Middle frontal gyrus (tissue), 1 donor: ENCODE measurements at regions not wholly inside any gene's neighbourhood (a gene's known extent, or its start where the extent isn't known, plus 50 kb on each side); places are given as distances from the start of the nearest gene placed in this dataset.
"Not testable (repeated sequence)": the region's sequence is repeated elsewhere in the genome, so short reads cannot be mapped to it uniquely, and the experiment has no call there.

ENCODE experiments used
- DNase-seq: peaks from one replicate; pipeline ENCODE4 v3.0.0-alpha.2; 2015; ENCODE audit warnings: low spot score; ENCODE audit errors: extremely low spot score

- DNase-seq, result no peak
Measured at GRCh38 chr18:71252351-71252865, 963.6 kb downstream of the SOCS6 start.

- DNase-seq, result no peak
Measured at GRCh38 chr18:71250191-71250590, 961.3 kb downstream of the SOCS6 start.

- no peak for DNase-seq
Measured at GRCh38 chr18:71249791-71250190, 960.9 kb downstream of the SOCS6 start.

GRCh38 chr18:71242981-71243380, 954.1 kb downstream of the SOCS6 start:
- no peak for DNase-seq

- no peak for DNase-seq
Measured at GRCh38 chr18:71238974-71239624, 950.3 kb downstream of the SOCS6 start.

GRCh38 chr18:71237641-71238040, 948.8 kb downstream of the SOCS6 start:
- DNase-seq, result no peak

- no peak for DNase-seq
Measured at GRCh38 chr18:71233177-71233576, 944.3 kb downstream of the SOCS6 start.

- DNase-seq, result no peak
Measured at GRCh38 chr18:71223486-71223885, 934.6 kb downstream of the SOCS6 start.

- DNase-seq, result no peak
Measured at GRCh38 chr18:71221405-71221804, 932.6 kb downstream of the SOCS6 start.

- DNase-seq, result not testable (repeated sequence)
Measured at GRCh38 chr18:71212739-71213138, 923.9 kb downstream of the SOCS6 start.

GRCh38 chr18:71212222-71212621, 923.4 kb downstream of the SOCS6 start:
- no peak for DNase-seq

- DNase-seq, result no peak
Measured at GRCh38 chr18:71209944-71210343, 921.1 kb downstream of the SOCS6 start.

- DNase-seq, result no peak
Measured at GRCh38 chr18:71194438-71194837, 905.6 kb downstream of the SOCS6 start.

- DNase-seq, result no peak
Measured at GRCh38 chr18:71189581-71189980, 900.7 kb downstream of the SOCS6 start.

- no peak for DNase-seq
Measured at GRCh38 chr18:71168557-71169145, 879.8 kb downstream of the SOCS6 start.

GRCh38 chr18:71136487-71136886, 847.6 kb downstream of the SOCS6 start:
- DNase-seq, result no peak

GRCh38 chr18:71134122-71134521, 845.3 kb downstream of the SOCS6 start:
- no peak for DNase-seq

- no peak for DNase-seq
Measured at GRCh38 chr18:71131918-71132317, 843.1 kb downstream of the SOCS6 start.

- no peak for DNase-seq
Measured at GRCh38 chr18:71130351-71130750, 841.5 kb downstream of the SOCS6 start.

GRCh38 chr18:71125581-71125980, 836.7 kb downstream of the SOCS6 start:
- no peak for DNase-seq

GRCh38 chr18:71116535-71116934, 827.7 kb downstream of the SOCS6 start:
- DNase-seq, result no peak

GRCh38 chr18:71115261-71115660, 826.4 kb downstream of the SOCS6 start:
- no peak for DNase-seq

- no peak for DNase-seq
Measured at GRCh38 chr18:71114550-71115210, 825.8 kb downstream of the SOCS6 start.
